Skeletal muscle tissue (tissue), 3 donors: ENCODE measurements at regions not wholly inside any gene's neighbourhood (a gene's known extent, or its start where the extent isn't known, plus 50 kb on each side); places are given as distances from the start of the nearest gene placed in this dataset.

Experiments
- H3K27ac ChIP-seq: one replicate; pipeline ENCODE4 v1.7.0; 2013; ENCODE audit warnings: mild to moderate bottlenecking, low read depth, low read length, inconsistent platforms
- H3K27me3 ChIP-seq, 3 donors: one replicate each; pipeline ENCODE4 v1.7.0; 2013; ENCODE audit warnings: low read length in 3 of 3; ENCODE audit not compliant: control insufficient read depth in 3 of 3, insufficient read depth in 3 of 3
- H3K36me3 ChIP-seq, 3 donors: one replicate each; pipeline ENCODE4 v1.7.0; 2013; ENCODE audit warnings: low read length in 3 of 3; ENCODE audit not compliant: control insufficient read depth in 3 of 3, insufficient read depth in 3 of 3
- H3K4me1 ChIP-seq, 3 donors: one replicate each; pipeline ENCODE4 v1.7.0; 2013; ENCODE audit warnings: low read length in 3 of 3, mild to moderate bottlenecking in 3 of 3; ENCODE audit not compliant: control insufficient read depth in 3 of 3, insufficient read depth in 3 of 3
- H3K4me3 ChIP-seq, 3 donors: one replicate each; pipeline ENCODE4 v1.7.0; 2013; ENCODE audit warnings: low read length in 3 of 3
- H3K9ac ChIP-seq, 3 donors: one replicate each; pipeline ENCODE4 v1.7.0; 2013; ENCODE audit warnings: low read length in 3 of 3, mild to moderate bottlenecking in 3 of 3, moderate library complexity in 2 of 3, low read depth in 1 of 3
- H3K9me3 ChIP-seq, 3 donors: one replicate each; pipeline ENCODE4 v1.7.0; 2013; ENCODE audit warnings: low read length in 3 of 3; ENCODE audit not compliant: control insufficient read depth in 3 of 3
- donor health status: Osteomylitis.

- no peaks in the 10 kb centered on the region for H3K9me3 ChIP-seq
- H3K4me1 ChIP-seq = no peaks in the 10 kb centered on the region
- no peaks in the 10 kb centered on the region for H3K27me3 ChIP-seq
- H3K36me3 ChIP-seq = no peaks in the 10 kb centered on the region
- no peak overlapping the region for H3K9ac ChIP-seq
- no peak overlapping the region for H3K27ac ChIP-seq
- no peak overlapping the region for H3K4me3 ChIP-seq
These were observed 363.1 kb upstream of the STXBP6 start for GRCh38 chr14:25412998-25413397.

DNA sequence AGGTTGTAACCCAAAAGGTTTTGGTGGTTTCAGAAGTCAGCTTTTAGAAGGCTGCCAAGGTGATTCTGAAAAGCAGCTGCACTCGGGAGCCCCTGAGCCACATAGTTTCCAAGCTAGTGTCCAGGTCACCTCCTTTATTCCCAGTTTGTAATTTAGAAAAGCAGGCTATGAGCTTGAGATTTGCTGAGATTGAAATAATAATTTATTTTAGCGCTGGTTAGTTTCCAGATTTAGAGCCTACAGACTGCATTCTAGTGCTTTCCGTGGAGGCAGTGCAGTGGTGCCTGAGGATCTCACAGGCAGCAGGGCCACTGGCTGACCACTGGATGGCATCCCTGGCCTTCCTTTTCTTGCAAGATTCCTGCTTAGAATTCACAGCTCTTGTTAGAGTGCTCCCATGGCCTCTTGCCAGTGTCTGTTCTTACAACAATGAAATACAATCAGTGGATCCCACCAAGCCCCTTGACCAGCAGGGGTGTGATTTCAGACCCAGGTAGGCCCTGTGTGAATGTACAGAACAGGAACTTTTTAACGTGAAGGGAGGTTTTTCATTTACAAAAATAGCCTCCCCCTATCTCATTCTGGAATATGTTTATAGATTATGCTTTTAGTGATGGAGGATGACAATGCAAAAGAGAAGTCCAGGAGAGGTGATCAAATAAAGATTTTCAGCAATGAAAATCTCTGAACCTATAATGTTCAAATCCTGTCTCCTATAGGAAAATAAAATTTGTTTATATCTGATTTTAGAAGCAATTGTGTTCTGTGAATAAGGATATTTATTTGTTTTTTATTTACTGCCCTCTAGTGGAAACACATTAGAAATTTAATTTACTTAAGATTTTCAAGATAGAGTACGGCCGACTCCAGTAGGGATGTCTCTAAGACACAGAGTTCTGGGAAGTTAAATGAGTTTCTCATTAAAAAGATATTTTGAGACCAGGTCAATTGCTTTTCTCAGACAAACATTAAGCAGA is 362.1 kb upstream of the STXBP6 start:
- H3K27ac ChIP-seq = no peak overlapping the region

GRCh38 chr14:25406818-25407217 is 356.9 kb upstream of the STXBP6 start:
- H3K27me3 ChIP-seq = no peaks in the 10 kb centered on the region
- no peaks in the 10 kb centered on the region for H3K9me3 ChIP-seq
- no peaks in the 10 kb centered on the region for H3K36me3 ChIP-seq
- H3K27ac ChIP-seq = no peak overlapping the region
- H3K4me3 ChIP-seq = no peak overlapping the region
- H3K4me1 ChIP-seq = no peaks in the 10 kb centered on the region
- no peak overlapping the region for H3K9ac ChIP-seq

More for the DNA sequence above, 362.1 kb upstream of the STXBP6 start:
- Histone ChIP-seq H3K27me3 (no peaks in the 10 kb centered on the region), H3K9ac (no peak overlapping the region), H3K9me3 (no peaks in the 10 kb centered on the region), H3K4me1 (no peaks in the 10 kb centered on the region), H3K4me3 (no peak overlapping the region), H3K36me3 (no peaks in the 10 kb centered on the region)

- peaks cover 0 to 2% (median 0%) of the 10 kb centered on the region in 3 donors for H3K27me3 ChIP-seq
- H3K9ac ChIP-seq = no peak overlapping the region
- no peaks in the 10 kb centered on the region for H3K36me3 ChIP-seq
- H3K9me3 ChIP-seq = no peaks in the 10 kb centered on the region
- H3K27ac ChIP-seq = no peak overlapping the region
- no peak overlapping the region for H3K4me3 ChIP-seq
- H3K4me1 ChIP-seq = no peaks in the 10 kb centered on the region
These were observed 350.8 kb upstream of the STXBP6 start for GRCh38 chr14:25400607-25401206.

- Histone ChIP-seq H3K27me3 (peaks cover 0 to 2% (median 0%) of the 10 kb centered on the region in 3 donors), H3K9ac (no peak overlapping the region)
These were observed 346.2 kb upstream of the STXBP6 start for GRCh38 chr14:25396128-25396527.

GRCh38 chr14:25394791-25395391 is 344.9 kb upstream of the STXBP6 start:
- no peaks in the 10 kb centered on the region for H3K27me3 ChIP-seq
- H3K4me3 ChIP-seq = no peak overlapping the region
- no peak overlapping the region for H3K27ac ChIP-seq
- H3K36me3 ChIP-seq = no peaks in the 10 kb centered on the region
- peaks cover 0 to 4% (median 0%) of the 10 kb centered on the region in 3 donors for H3K4me1 ChIP-seq
- no peaks in the 10 kb centered on the region for H3K9me3 ChIP-seq
- H3K9ac ChIP-seq = no peak overlapping the region

More at GRCh38 chr14:25396128-25396527, 346.2 kb upstream of the STXBP6 start:
- H3K9me3 ChIP-seq = no peaks in the 10 kb centered on the region
- no peak overlapping the region for H3K27ac ChIP-seq
- no peak overlapping the region for H3K4me3 ChIP-seq
- no peaks in the 10 kb centered on the region for H3K36me3 ChIP-seq
- peaks cover 0 to 4% (median 0%) of the 10 kb centered on the region in 3 donors for H3K4me1 ChIP-seq

- H3K27ac ChIP-seq = no peak overlapping the region
- no peaks in the 10 kb centered on the region for H3K36me3 ChIP-seq
- H3K9ac ChIP-seq = no peak overlapping the region
- H3K9me3 ChIP-seq = no peaks in the 10 kb centered on the region
- H3K4me1 ChIP-seq = peaks cover 0 to 4% (median 0%) of the 10 kb centered on the region in 3 donors
- no peaks in the 10 kb centered on the region for H3K27me3 ChIP-seq
- no peak overlapping the region for H3K4me3 ChIP-seq
These were observed 344.4 kb upstream of the STXBP6 start for GRCh38 chr14:25394356-25394755.

DNA sequence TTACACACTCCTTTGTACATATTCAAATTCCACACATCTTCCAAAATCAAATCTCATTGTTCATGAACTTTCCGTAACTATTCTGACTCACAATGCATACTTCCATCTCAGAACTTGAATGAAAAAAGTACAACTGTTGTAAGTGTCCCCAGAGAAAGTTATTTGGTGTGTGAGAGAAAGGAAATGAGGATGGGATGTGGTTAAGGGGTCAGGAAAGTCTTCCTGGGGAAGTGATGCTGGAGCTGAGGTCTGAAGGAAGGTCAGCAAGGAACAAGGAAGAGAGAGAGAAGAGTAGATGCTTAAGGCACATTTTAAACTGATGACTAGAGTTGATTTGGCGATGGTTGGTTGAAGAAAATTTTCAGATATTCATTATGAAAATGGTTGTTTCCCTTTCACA is 340.0 kb upstream of the STXBP6 start:
- peaks cover 0 to 2% (median 0%) of the 10 kb centered on the region in 3 donors for H3K4me1 ChIP-seq
- H3K9me3 ChIP-seq = no peaks in the 10 kb centered on the region
- no peak overlapping the region for H3K27ac ChIP-seq
- no peaks in the 10 kb centered on the region for H3K27me3 ChIP-seq
- H3K4me3 ChIP-seq = no peak overlapping the region
- H3K9ac ChIP-seq = no peak overlapping the region
- no peaks in the 10 kb centered on the region for H3K36me3 ChIP-seq

GRCh38 chr14:25381498-25381897 is 331.6 kb upstream of the STXBP6 start:
- H3K4me1 ChIP-seq = no peaks in the 10 kb centered on the region
- no peak overlapping the region for H3K27ac ChIP-seq
- peaks cover 0 to 2% (median 0%) of the 10 kb centered on the region in 3 donors for H3K9me3 ChIP-seq
- no peak overlapping the region for H3K9ac ChIP-seq
- no peak overlapping the region for H3K4me3 ChIP-seq
- H3K27me3 ChIP-seq = no peaks in the 10 kb centered on the region
- H3K36me3 ChIP-seq = no peaks in the 10 kb centered on the region

- no peak overlapping the region for H3K9ac ChIP-seq
- no peaks in the 10 kb centered on the region for H3K27me3 ChIP-seq
- no peak overlapping the region for H3K27ac ChIP-seq
- no peaks in the 10 kb centered on the region for H3K36me3 ChIP-seq
- no peak overlapping the region for H3K4me3 ChIP-seq
- H3K4me1 ChIP-seq = no peaks in the 10 kb centered on the region
- peaks cover 0 to 2% (median 0%) of the 10 kb centered on the region in 3 donors for H3K9me3 ChIP-seq
These were observed 325.7 kb upstream of the STXBP6 start for GRCh38 chr14:25375639-25376038.
